ENCODE measurements at regions not wholly inside any gene's neighbourhood (a gene's known extent, or its start where the extent isn't known, plus 50 kb on each side); places are given as distances from the start of the nearest gene placed in this dataset.

GRCh38 chr6:95408111-95408510, 169.2 kb upstream of the MANEA start:
- WGBS, 2 donors: 22 to 38% methylated on average over 1 of the region's 1 CpG
- no peaks in the 10 kb centered on the region for H3K9me3 ChIP-seq
- intact Hi-C loops (cut with DNase I): no loop called here
- H3K4me3 ChIP-seq: no peak overlapping the region
- H3K4me1 ChIP-seq: no peaks in the 10 kb centered on the region
- DNase-seq: no peak
- H3K27ac ChIP-seq: no peak overlapping the region
- TF ChIP-seq POLR2AphosphoS5 (IDR thresholded peaks at IDR 0.05) (no peak), EP300 (IDR thresholded peaks at IDR 0.05) (no peak)
- no peaks in the 10 kb centered on the region for H3K27me3 ChIP-seq
- H3K36me3 ChIP-seq: no peaks in the 10 kb centered on the region

- no peak for DNase-seq
Observed at GRCh38 chr6:95410168-95410567, 167.2 kb upstream of the MANEA start.

GRCh38 chr6:95413789-95414188, 163.5 kb upstream of the MANEA start:
- 49 to 63% methylated on average over 2 of the region's 2 CpGs for WGBS, 2 donors
- intact Hi-C loops (cut with DNase I): no loop called here
- no peaks in the 10 kb centered on the region for H3K4me1 ChIP-seq
- TF ChIP-seq POLR2AphosphoS5 (IDR thresholded peaks at IDR 0.05): no peak
- TF ChIP-seq EP300 (IDR thresholded peaks at IDR 0.05): no peak
- no peak for TF ChIP-seq POLR2A (IDR thresholded peaks at IDR 0.05)
- no peak for TF ChIP-seq CTCF (IDR thresholded peaks at IDR 0.05)
- no peaks in the 10 kb centered on the region for H3K9me3 ChIP-seq
- DNase-seq: no peak
- H3K27me3 ChIP-seq: no peaks in the 10 kb centered on the region
- H3K4me3 ChIP-seq: no peak overlapping the region
- H3K36me3 ChIP-seq: no peaks in the 10 kb centered on the region
- no peak overlapping the region for H3K27ac ChIP-seq

More at GRCh38 chr6:95410168-95410567, 167.2 kb upstream of the MANEA start:
- no peak overlapping the region for H3K4me3 ChIP-seq
- H3K4me1 ChIP-seq: no peaks in the 10 kb centered on the region
- WGBS, 2 donors: 66% methylated on average over 3 of the region's 3 CpGs
- no peaks in the 10 kb centered on the region for H3K9me3 ChIP-seq
- no peak overlapping the region for H3K27ac ChIP-seq
- intact Hi-C loops (cut with DNase I): no loop called here
- no peaks in the 10 kb centered on the region for H3K36me3 ChIP-seq
- TF ChIP-seq POLR2AphosphoS5 (IDR thresholded peaks at IDR 0.05) (no peak), EP300 (IDR thresholded peaks at IDR 0.05) (no peak), POLR2A (IDR thresholded peaks at IDR 0.05) (no peak), CTCF (IDR thresholded peaks at IDR 0.05) (no peak)
- H3K27me3 ChIP-seq: no peaks in the 10 kb centered on the region

- Histone ChIP-seq H3K4me1 (no peaks in the 10 kb centered on the region), H3K36me3 (no peaks in the 10 kb centered on the region), H3K9me3 (peaks cover 0 to 7% (median 2%) of the 10 kb centered on the region in 4 donors), H3K27me3 (no peaks in the 10 kb centered on the region), H3K27ac (no peak overlapping the region), H3K4me3 (no peak overlapping the region)
- WGBS, 2 donors: 0 to 2% methylated on average over 1 of the region's 1 CpG
- no peak for DNase-seq
- intact Hi-C loops (cut with DNase I): no loop called here
- no peak for TF ChIP-seq POLR2A (IDR thresholded peaks at IDR 0.05)
- TF ChIP-seq EP300 (IDR thresholded peaks at IDR 0.05): no peak
- no peak for TF ChIP-seq CTCF (IDR thresholded peaks at IDR 0.05)
- no peak for TF ChIP-seq POLR2AphosphoS5 (IDR thresholded peaks at IDR 0.05)
Observed at GRCh38 chr6:95417856-95418255, 159.5 kb upstream of the MANEA start.

GRCh38 chr6:95420792-95421191, 156.5 kb upstream of the MANEA start:
- H3K9me3 ChIP-seq: peaks cover 0 to 7% (median 2%) of the 10 kb centered on the region in 4 donors
- H3K4me3 ChIP-seq: no peak overlapping the region
- no peak for DNase-seq
- no peak overlapping the region for H3K27ac ChIP-seq
- no peaks in the 10 kb centered on the region for H3K27me3 ChIP-seq
- intact Hi-C loops (cut with DNase I): no loop called here
- TF ChIP-seq POLR2A (IDR thresholded peaks at IDR 0.05) (no peak), EP300 (IDR thresholded peaks at IDR 0.05) (no peak), CTCF (IDR thresholded peaks at IDR 0.05) (no peak), POLR2AphosphoS5 (IDR thresholded peaks at IDR 0.05) (no peak)
- no peaks in the 10 kb centered on the region for H3K4me1 ChIP-seq
- H3K36me3 ChIP-seq: no peaks in the 10 kb centered on the region
